ENCODE measurements at regions not wholly inside any gene's neighbourhood (a gene's known extent, or its start where the extent isn't known, plus 50 kb on each side); places are given as distances from the start of the nearest gene placed in this dataset.

DNA sequence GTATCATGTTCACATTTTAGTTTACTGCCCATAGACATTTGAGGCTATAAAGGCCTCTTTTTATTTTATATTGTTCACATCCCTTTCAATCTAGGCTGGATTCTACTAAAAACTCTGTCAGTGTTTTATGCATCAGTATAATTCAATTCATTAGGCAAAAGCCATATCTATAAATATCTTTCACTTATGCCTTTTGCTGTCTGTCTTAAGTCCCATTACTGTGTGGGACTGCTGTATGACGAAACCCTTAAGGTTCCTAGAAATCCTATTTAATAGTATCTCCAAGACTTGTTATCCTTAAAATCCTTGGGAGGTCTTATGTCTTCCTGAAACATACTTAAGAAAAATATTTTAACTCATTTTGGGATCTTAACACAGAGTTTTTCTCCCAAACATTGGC is 139.2 kb downstream of the HGF start:
- TF ChIP-seq NR3C1 (CRISPR knock-in tag; conservative IDR thresholded peaks at IDR 0.05; ENCODE audit: low read depth) = no peak
- TF ChIP-seq, protein P1, sequence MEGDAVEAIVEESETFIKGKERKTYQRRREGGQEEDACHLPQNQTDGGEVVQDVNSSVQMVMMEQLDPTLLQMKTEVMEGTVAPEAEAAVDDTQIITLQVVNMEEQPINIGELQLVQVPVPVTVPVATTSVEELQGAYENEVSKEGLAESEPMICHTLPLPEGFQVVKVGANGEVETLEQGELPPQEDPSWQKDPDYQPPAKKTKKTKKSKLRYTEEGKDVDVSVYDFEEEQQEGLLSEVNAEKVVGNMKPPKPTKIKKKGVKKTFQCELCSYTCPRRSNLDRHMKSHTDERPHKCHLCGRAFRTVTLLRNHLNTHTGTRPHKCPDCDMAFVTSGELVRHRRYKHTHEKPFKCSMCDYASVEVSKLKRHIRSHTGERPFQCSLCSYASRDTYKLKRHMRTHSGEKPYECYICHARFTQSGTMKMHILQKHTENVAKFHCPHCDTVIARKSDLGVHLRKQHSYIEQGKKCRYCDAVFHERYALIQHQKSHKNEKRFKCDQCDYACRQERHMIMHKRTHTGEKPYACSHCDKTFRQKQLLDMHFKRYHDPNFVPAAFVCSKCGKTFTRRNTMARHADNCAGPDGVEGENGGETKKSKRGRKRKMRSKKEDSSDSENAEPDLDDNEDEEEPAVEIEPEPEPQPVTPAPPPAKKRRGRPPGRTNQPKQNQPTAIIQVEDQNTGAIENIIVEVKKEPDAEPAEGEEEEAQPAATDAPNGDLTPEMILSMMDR (IDR thresholded peaks at IDR 0.05) = no peak
- TF ChIP-seq, protein P2, sequence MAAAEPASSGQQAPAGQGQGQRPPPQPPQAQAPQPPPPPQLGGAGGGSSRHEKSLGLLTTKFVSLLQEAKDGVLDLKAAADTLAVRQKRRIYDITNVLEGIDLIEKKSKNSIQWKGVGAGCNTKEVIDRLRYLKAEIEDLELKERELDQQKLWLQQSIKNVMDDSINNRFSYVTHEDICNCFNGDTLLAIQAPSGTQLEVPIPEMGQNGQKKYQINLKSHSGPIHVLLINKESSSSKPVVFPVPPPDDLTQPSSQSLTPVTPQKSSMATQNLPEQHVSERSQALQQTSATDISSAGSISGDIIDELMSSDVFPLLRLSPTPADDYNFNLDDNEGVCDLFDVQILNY (CRISPR knock-in tag; IDR thresholded peaks at IDR 0.05) = no peak
- TF ChIP-seq, protein P3, sequence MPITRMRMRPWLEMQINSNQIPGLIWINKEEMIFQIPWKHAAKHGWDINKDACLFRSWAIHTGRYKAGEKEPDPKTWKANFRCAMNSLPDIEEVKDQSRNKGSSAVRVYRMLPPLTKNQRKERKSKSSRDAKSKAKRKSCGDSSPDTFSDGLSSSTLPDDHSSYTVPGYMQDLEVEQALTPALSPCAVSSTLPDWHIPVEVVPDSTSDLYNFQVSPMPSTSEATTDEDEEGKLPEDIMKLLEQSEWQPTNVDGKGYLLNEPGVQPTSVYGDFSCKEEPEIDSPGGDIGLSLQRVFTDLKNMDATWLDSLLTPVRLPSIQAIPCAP (CRISPR knock-in tag; IDR thresholded peaks at IDR 0.05) = no peak
- TF ChIP-seq RELA (CRISPR knock-in tag; IDR thresholded peaks at IDR 0.05; ENCODE audit: borderline replicate concordance) = no peak
- TF ChIP-seq, protein P4, sequence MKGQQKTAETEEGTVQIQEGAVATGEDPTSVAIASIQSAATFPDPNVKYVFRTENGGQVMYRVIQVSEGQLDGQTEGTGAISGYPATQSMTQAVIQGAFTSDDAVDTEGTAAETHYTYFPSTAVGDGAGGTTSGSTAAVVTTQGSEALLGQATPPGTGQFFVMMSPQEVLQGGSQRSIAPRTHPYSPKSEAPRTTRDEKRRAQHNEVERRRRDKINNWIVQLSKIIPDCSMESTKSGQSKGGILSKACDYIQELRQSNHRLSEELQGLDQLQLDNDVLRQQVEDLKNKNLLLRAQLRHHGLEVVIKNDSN (CRISPR knock-in tag; IDR thresholded peaks at IDR 0.05) = no peak
- no peak for TF ChIP-seq MYBL2 (CRISPR knock-in tag; IDR thresholded peaks at IDR 0.05)
- TF ChIP-seq ATF1 (CRISPR knock-in tag; IDR thresholded peaks at IDR 0.05) = no peak
- no peak for TF ChIP-seq ZNF416 (CRISPR knock-in tag; IDR thresholded peaks at IDR 0.05)
- no peak for TF ChIP-seq NR1H2 (CRISPR knock-in tag; IDR thresholded peaks at IDR 0.05)
- TF ChIP-seq, protein P5, sequence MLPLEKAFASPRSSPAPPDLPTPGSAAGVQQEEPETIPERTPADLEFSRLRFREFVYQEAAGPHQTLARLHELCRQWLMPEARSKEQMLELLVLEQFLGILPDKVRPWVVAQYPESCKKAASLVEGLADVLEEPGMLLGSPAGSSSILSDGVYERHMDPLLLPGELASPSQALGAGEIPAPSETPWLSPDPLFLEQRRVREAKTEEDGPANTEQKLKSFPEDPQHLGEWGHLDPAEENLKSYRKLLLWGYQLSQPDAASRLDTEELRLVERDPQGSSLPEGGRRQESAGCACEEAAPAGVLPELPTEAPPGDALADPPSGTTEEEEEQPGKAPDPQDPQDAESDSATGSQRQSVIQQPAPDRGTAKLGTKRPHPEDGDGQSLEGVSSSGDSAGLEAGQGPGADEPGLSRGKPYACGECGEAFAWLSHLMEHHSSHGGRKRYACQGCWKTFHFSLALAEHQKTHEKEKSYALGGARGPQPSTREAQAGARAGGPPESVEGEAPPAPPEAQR (CRISPR knock-in tag; IDR thresholded peaks at IDR 0.05) = no peak
- no peak for TF ChIP-seq KAT7 (CRISPR knock-in tag; IDR thresholded peaks at IDR 0.05; ENCODE audit: borderline replicate concordance)
- TF ChIP-seq, protein P6, sequence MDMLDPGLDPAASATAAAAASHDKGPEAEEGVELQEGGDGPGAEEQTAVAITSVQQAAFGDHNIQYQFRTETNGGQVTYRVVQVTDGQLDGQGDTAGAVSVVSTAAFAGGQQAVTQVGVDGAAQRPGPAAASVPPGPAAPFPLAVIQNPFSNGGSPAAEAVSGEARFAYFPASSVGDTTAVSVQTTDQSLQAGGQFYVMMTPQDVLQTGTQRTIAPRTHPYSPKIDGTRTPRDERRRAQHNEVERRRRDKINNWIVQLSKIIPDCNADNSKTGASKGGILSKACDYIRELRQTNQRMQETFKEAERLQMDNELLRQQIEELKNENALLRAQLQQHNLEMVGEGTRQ (CRISPR knock-in tag; IDR thresholded peaks at IDR 0.05) = no peak
- TF ChIP-seq, protein P7, sequence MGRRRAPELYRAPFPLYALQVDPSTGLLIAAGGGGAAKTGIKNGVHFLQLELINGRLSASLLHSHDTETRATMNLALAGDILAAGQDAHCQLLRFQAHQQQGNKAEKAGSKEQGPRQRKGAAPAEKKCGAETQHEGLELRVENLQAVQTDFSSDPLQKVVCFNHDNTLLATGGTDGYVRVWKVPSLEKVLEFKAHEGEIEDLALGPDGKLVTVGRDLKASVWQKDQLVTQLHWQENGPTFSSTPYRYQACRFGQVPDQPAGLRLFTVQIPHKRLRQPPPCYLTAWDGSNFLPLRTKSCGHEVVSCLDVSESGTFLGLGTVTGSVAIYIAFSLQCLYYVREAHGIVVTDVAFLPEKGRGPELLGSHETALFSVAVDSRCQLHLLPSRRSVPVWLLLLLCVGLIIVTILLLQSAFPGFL (CRISPR knock-in tag; IDR thresholded peaks at IDR 0.05; ENCODE audit: borderline replicate concordance) = no peak
